ENCODE measurements at regions not wholly inside any gene's neighbourhood (a gene's known extent, or its start where the extent isn't known, plus 50 kb on each side); places are given as distances from the start of the nearest gene placed in this dataset.

GRCh38 chr6:84615113-84615850, 149.1 kb downstream of the TBX18 start (continued):
- no peak for TF ChIP-seq REST (IDR thresholded peaks at IDR 0.05; ENCODE audit: unreplicated experiment)

- Histone ChIP-seq H3K27me3 (ENCODE audit: insufficient read depth) (no peaks in the 10 kb centered on the region), H3K27ac (ENCODE audit: low read depth) (no peak overlapping the region), H3F3A (replicated peaks; ENCODE audit: low read depth) (no peaks in the 10 kb centered on the region), H4K20me1 (replicated peaks; ENCODE audit: insufficient read depth) (no peaks in the 10 kb centered on the region), H3K4me1 (ENCODE audit: insufficient read depth) (no peaks in the 10 kb centered on the region), H3K9me2 (ENCODE audit: insufficient read depth) (peaks cover 7% of the 10 kb centered on the region; the same call in 1 of the 2 replicates), H3K79me2 (replicated peaks; ENCODE audit: insufficient read depth) (no peaks in the 10 kb centered on the region), H3K36me3 (ENCODE audit: insufficient read depth) (no peaks in the 10 kb centered on the region), H3K4me3 (no peak overlapping the region), H2AFZ (no peak overlapping the region), H3K4me2 (no peak overlapping the region)
- Mint-ChIP-seq H3K27ac (no peak overlapping the region), H3K4me3 (no peak overlapping the region), H3K27me3 (ENCODE audit: insufficient read depth, low read depth, poor library complexity) (no peaks in the 10 kb centered on the region), H3K4me1 (no peaks in the 10 kb centered on the region), H3K36me3 (ENCODE audit: low read depth) (no peaks in the 10 kb centered on the region), H3K9me3 (peaks cover 4% of the 10 kb centered on the region; the same call in 1 of the 3 replicates)
- DNase-seq (ENCODE audit: low spot score), result no peak
- ATAC-seq, result no peak
- TF ChIP-seq EZH2 (IDR thresholded peaks at IDR 0.05; ENCODE audit: low read depth, unreplicated experiment) (no peak), ETS1 (IDR thresholded peaks at IDR 0.05) (no peak), NANOG (IDR thresholded peaks at IDR 0.05; ENCODE audit: borderline replicate concordance) (no peak), ZNF331 (CRISPR knock-in tag; IDR thresholded peaks at IDR 0.05; ENCODE audit: low read depth) (no peak), ZNF462 (CRISPR knock-in tag; IDR thresholded peaks at IDR 0.05) (no peak), EZH2phosphoT487 (IDR thresholded peaks at IDR 0.05; ENCODE audit: unreplicated experiment) (no peak), JUNB (IDR thresholded peaks at IDR 0.05; ENCODE audit: unreplicated experiment) (no peak), CTCF (conservative IDR thresholded peaks at IDR 0.05; ENCODE audit: low read depth in 2 of 2) (no peak), POLR2AphosphoS5 (IDR thresholded peaks at IDR 0.05; ENCODE audit: low read depth) (no peak), CREB1 (CRISPR knock-in tag; IDR thresholded peaks at IDR 0.05; ENCODE audit: low read depth) (no peak), ZNF114 (CRISPR knock-in tag; IDR thresholded peaks at IDR 0.05) (no peak), STAT1 (IDR thresholded peaks at IDR 0.05; ENCODE audit: unreplicated experiment) (no peak)
Observed at GRCh38 chr6:84606860-84607259, 157.5 kb downstream of the TBX18 start.
